ENCODE measurements at regions not wholly inside any gene's neighbourhood (a gene's known extent, or its start where the extent isn't known, plus 50 kb on each side); places are given as distances from the start of the nearest gene placed in this dataset.

DNA sequence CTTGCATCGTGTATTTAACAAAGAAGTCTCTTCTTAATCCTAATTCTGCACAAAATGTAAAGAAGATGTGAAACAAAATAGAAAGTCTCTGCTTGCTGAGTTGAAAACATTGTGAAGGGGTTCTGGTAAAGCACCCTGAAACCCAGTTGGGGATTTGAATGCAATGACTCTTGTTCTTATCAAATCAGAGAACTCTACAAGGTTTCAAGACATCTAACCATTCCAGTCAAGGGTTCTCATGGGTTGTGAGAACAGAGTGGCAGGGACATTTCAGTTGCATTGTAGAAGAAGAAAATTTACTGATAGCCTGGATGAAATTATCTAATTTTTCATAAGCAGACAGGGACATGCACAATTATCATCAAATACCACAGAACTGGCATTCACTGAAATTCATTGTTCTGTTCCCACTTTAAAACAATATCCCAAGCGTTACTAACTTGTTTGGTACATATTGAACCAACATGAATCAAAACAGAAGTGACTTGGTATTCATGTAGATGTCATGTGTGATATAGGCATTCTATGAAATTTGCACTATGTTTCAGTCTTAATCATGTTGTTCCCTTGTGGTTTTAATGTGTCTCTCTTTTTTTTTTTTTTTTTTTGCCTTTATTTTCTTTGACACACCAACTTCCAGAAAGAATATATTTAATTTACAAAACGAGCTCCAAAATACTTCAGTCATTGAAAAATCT, 563.3 kb downstream of the IRX1 start (continued):
- TF ChIP-seq, protein P1, sequence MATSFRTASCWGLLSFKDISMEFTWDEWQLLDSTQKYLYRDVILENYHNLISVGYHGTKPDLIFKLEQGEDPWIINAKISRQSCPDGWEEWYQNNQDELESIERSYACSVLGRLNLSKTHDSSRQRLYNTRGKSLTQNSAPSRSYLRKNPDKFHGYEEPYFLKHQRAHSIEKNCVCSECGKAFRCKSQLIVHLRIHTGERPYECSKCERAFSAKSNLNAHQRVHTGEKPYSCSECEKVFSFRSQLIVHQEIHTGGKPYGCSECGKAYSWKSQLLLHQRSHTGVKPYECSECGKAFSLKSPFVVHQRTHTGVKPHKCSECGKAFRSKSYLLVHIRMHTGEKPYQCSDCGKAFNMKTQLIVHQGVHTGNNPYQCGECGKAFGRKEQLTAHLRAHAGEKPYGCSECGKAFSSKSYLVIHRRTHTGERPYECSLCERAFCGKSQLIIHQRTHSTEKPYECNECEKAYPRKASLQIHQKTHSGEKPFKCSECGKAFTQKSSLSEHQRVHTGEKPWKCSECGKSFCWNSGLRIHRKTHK (tag by site-specific recombination; IDR thresholded peaks at IDR 0.05): no peak
- TF ChIP-seq ZNF404 (tag by site-specific recombination; IDR thresholded peaks at IDR 0.05): no peak
- TF ChIP-seq, protein P2, sequence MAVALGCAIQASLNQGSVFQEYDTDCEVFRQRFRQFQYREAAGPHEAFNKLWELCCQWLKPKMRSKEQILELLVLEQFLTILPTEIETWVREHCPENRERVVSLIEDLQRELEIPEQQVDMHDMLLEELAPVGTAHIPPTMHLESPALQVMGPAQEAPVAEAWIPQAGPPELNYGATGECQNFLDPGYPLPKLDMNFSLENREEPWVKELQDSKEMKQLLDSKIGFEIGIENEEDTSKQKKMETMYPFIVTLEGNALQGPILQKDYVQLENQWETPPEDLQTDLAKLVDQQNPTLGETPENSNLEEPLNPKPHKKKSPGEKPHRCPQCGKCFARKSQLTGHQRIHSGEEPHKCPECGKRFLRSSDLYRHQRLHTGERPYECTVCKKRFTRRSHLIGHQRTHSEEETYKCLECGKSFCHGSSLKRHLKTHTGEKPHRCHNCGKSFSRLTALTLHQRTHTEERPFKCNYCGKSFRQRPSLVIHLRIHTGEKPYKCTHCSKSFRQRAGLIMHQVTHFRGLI (tag by site-specific recombination; IDR thresholded peaks at IDR 0.05): no peak
- TF ChIP-seq, protein P3, sequence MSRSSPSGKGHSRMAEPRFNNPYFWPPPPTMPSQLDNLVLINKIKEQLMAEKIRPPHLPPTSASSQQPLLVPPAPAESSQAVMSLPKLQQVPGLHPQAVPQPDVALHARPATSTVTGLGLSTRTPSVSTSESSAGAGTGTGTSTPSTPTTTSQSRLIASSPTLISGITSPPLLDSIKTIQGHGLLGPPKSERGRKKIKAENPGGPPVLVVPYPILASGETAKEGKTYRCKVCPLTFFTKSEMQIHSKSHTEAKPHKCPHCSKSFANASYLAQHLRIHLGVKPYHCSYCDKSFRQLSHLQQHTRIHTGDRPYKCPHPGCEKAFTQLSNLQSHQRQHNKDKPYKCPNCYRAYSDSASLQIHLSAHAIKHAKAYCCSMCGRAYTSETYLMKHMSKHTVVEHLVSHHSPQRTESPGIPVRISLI (tag by site-specific recombination; IDR thresholded peaks at IDR 0.05): no peak

DNA sequence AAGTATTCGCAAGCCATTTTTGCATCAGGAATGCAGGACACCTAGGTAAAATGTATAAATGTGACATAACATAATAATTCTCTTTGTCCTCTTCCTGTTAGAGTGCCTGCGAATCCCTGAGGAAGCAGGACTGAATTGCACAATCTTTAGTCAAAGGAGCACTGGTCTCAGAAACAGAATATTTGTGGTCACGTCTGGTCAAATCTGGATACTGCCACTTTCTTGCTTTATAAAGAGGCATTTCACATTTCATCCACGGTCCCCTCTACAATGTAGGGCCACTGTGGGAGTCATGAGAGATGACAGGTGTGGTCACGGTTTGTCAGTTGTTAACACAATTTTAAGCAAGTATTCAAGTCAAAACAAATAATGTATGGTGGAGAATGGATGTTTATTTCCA, 564.0 kb downstream of the IRX1 start:
- Histone ChIP-seq H3K36me3 (ENCODE audit: control insufficient read depth in 2 of 2, insufficient read depth in 1 of 2, low read length in 2 of 2) (no peaks in the 10 kb centered on the region), H3K4me1 (ENCODE audit: control insufficient read depth, insufficient read depth, low read length) (no peaks in the 10 kb centered on the region), H3K9me3 (ENCODE audit: control insufficient read depth, insufficient read depth, low read depth, low read length) (no peaks in the 10 kb centered on the region; the same call in 1 of the 2 replicates), H3K27ac (ENCODE audit: extremely low read depth, low read depth, low read length) (no peak overlapping the region), H3K4me3 (ENCODE audit: low read depth, low read length) (no peak overlapping the region)
- TF ChIP-seq, protein P4, sequence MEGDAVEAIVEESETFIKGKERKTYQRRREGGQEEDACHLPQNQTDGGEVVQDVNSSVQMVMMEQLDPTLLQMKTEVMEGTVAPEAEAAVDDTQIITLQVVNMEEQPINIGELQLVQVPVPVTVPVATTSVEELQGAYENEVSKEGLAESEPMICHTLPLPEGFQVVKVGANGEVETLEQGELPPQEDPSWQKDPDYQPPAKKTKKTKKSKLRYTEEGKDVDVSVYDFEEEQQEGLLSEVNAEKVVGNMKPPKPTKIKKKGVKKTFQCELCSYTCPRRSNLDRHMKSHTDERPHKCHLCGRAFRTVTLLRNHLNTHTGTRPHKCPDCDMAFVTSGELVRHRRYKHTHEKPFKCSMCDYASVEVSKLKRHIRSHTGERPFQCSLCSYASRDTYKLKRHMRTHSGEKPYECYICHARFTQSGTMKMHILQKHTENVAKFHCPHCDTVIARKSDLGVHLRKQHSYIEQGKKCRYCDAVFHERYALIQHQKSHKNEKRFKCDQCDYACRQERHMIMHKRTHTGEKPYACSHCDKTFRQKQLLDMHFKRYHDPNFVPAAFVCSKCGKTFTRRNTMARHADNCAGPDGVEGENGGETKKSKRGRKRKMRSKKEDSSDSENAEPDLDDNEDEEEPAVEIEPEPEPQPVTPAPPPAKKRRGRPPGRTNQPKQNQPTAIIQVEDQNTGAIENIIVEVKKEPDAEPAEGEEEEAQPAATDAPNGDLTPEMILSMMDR (tag by site-specific recombination; IDR thresholded peaks at IDR 0.05): no peak
- TF ChIP-seq ZNF664 (tag by site-specific recombination; IDR thresholded peaks at IDR 0.05) (no peak), ZNF324 (tag by site-specific recombination; IDR thresholded peaks at IDR 0.05) (no peak), ZNF292 (tag by site-specific recombination; IDR thresholded peaks at IDR 0.05; ENCODE audit: borderline replicate concordance, low read depth) (no peak), PRDM1 (tag by site-specific recombination; IDR thresholded peaks at IDR 0.05) (no peak), ZNF335 (tag by site-specific recombination; conservative IDR thresholded peaks at IDR 0.05) (no peak), ZNF701 (tag by site-specific recombination; IDR thresholded peaks at IDR 0.05) (no peak), ZNF600 (tag by site-specific recombination; IDR thresholded peaks at IDR 0.05) (no peak), SETDB1 (IDR thresholded peaks at IDR 0.05; ENCODE audit: insufficient read length, low read length) (no peak), HOXA7 (CRISPR knock-in tag; IDR thresholded peaks at IDR 0.05; ENCODE audit: borderline replicate concordance) (no peak), ZSCAN23 (tag by site-specific recombination; IDR thresholded peaks at IDR 0.05) (no peak)
- ChIA-PET CTCF (no interaction called here), POLR2A (no interaction called here)

DNA sequence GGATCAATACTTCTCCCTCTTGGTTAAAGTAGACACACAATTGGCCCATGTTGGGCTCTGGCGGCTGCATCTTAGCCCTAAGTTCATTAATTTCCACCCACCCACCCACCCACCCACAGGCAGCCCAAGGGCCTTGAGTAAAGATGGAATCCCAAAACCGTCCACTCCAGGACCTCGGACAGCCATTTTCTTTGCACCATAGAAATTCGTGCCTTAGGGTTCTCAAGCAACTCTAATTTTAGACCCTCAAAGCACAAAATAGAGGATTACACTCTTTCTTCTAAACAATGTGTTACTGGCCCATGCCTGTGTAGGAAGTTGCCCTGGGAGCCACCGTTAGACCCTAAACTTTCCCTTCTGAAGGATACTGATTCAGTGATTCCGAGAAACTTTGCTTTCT, 568.5 kb downstream of the IRX1 start:
- CTCF ChIA-PET: no interaction called here
- POLR2A ChIA-PET: no interaction called here
- no peaks in the 10 kb centered on the region for H3K4me1 ChIP-seq (ENCODE audit: control insufficient read depth, insufficient read depth, low read length)
- H3K27ac ChIP-seq (ENCODE audit: extremely low read depth, low read depth, low read length): no peak overlapping the region
- H3K36me3 ChIP-seq (ENCODE audit: control insufficient read depth in 2 of 2, insufficient read depth in 1 of 2, low read length in 2 of 2): no peaks in the 10 kb centered on the region
- no peak for TF ChIP-seq ZNF394 (tag by site-specific recombination; IDR thresholded peaks at IDR 0.05; ENCODE audit: borderline replicate concordance)
- TF ChIP-seq ZNF202 (tag by site-specific recombination; IDR thresholded peaks at IDR 0.05; ENCODE audit: borderline replicate concordance): no peak
- TF ChIP-seq, protein P5, sequence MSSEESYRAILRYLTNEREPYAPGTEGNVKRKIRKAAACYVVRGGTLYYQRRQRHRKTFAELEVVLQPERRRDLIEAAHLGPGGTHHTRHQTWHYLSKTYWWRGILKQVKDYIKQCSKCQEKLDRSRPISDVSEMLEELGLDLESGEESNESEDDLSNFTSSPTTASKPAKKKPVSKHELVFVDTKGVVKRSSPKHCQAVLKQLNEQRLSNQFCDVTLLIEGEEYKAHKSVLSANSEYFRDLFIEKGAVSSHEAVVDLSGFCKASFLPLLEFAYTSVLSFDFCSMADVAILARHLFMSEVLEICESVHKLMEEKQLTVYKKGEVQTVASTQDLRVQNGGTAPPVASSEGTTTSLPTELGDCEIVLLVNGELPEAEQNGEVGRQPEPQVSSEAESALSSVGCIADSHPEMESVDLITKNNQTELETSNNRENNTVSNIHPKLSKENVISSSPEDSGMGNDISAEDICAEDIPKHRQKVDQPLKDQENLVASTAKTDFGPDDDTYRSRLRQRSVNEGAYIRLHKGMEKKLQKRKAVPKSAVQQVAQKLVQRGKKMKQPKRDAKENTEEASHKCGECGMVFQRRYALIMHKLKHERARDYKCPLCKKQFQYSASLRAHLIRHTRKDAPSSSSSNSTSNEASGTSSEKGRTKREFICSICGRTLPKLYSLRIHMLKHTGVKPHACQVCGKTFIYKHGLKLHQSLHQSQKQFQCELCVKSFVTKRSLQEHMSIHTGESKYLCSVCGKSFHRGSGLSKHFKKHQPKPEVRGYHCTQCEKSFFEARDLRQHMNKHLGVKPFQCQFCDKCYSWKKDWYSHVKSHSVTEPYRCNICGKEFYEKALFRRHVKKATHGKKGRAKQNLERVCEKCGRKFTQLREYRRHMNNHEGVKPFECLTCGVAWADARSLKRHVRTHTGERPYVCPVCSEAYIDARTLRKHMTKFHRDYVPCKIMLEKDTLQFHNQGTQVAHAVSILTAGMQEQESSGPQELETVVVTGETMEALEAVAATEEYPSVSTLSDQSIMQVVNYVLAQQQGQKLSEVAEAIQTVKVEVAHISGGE (tag by site-specific recombination; conservative IDR thresholded peaks at IDR 0.05; ENCODE audit: low read depth): no peak
- no peak for TF ChIP-seq ZNF223 (tag by site-specific recombination; IDR thresholded peaks at IDR 0.05)
- TF ChIP-seq ZNF140 (tag by site-specific recombination; IDR thresholded peaks at IDR 0.05): no peak
- no peak for TF ChIP-seq KLF9 (tag by site-specific recombination; IDR thresholded peaks at IDR 0.05; ENCODE audit: low read depth)
- TF ChIP-seq ZNF155 (tag by site-specific recombination; IDR thresholded peaks at IDR 0.05): no peak
- no peak for TF ChIP-seq ZNF600 (tag by site-specific recombination; IDR thresholded peaks at IDR 0.05)
- TF ChIP-seq ZNF221 (tag by site-specific recombination; IDR thresholded peaks at IDR 0.05; ENCODE audit: borderline replicate concordance): no peak
- TF ChIP-seq ZNF658 (tag by site-specific recombination; IDR thresholded peaks at IDR 0.05): no peak
- H3K9me3 ChIP-seq (ENCODE audit: control insufficient read depth, insufficient read depth, low read depth, low read length): no peaks in the 10 kb centered on the region
- no peak overlapping the region for H3K4me3 ChIP-seq (ENCODE audit: low read depth, low read length)
